H1 (cell line): ENCODE measurements at regions not wholly inside any gene's neighbourhood (a gene's known extent, or its start where the extent isn't known, plus 50 kb on each side); places are given as distances from the start of the nearest gene placed in this dataset.

Experiments used
- BCL11A ChIP-seq, 2 experiments: IDR thresholded peaks; one replicate each; pipeline ENCODE4 v1.6.1; 2011; ENCODE audit warnings: low read depth in 2 of 2, low read length in 2 of 2, mild to moderate bottlenecking in 2 of 2
- CEBPB ChIP-seq: IDR thresholded peaks from 2 replicates; pipeline ENCODE4 v1.6.1; 2012; ENCODE audit warnings: low read depth, low read length
- CTCF ChIP-seq, 3 experiments: IDR thresholded peaks; 1 replicate in 2 of 3; 2 replicates in 1 of 3; pipeline versions ENCODE4 v1.5.1 to v1.6.1; 2011; ENCODE audit warnings: low read length in 3 of 3, mild to moderate bottlenecking in 3 of 3, inconsistent platforms in 2 of 3, low read depth in 1 of 3, moderate library complexity in 1 of 3; ENCODE audit not compliant: insufficient read depth in 1 of 3; ENCODE audit errors: control extremely low read depth in 1 of 3
- EZH2 ChIP-seq: fragments of 200-600 bp; sonication (generic); IDR thresholded peaks from 2 replicates; pipeline ENCODE4 v1.7.1; 2012; ENCODE audit warnings: low read depth, mild to moderate bottlenecking, moderate library complexity, low read length, inconsistent platforms; ENCODE audit not compliant: severe bottlenecking
- KDM1A ChIP-seq: fragments of 200-600, 300-600 bp; sonication (generic); IDR thresholded peaks from 2 replicates; pipeline ENCODE4 v1.7.1; 2016; ENCODE audit warnings: mild to moderate bottlenecking, low read length, borderline replicate concordance
- MAFK ChIP-seq: IDR thresholded peaks from 2 replicates; pipeline ENCODE4 v1.6.1; 2012; ENCODE audit warnings: low read depth, mild to moderate bottlenecking, improper control_type of control experiment, low read length
- MAX ChIP-seq: IDR thresholded peaks from 2 replicates; pipeline ENCODE4 v1.6.1; 2012; ENCODE audit warnings: inconsistent platforms
- POLR2AphosphoS5 ChIP-seq: IDR thresholded peaks from 2 replicates; pipeline ENCODE4 v1.6.1; 2011; ENCODE audit warnings: low read depth, low read length

GRCh38 chr5:57332361-57332760 is 150.2 kb downstream of the ACTBL2 start:
- TF ChIP-seq CTCF (IDR thresholded peaks at IDR 0.05; ENCODE audit: control extremely low read depth in 1 of 3, insufficient read depth in 1 of 3, low read depth in 1 of 3, low read length in 3 of 3) = no peak
- TF ChIP-seq CEBPB = no peak
- TF ChIP-seq MAFK = no peak
- no peak for TF ChIP-seq BCL11A (IDR thresholded peaks at IDR 0.05; ENCODE audit: low read depth in 2 of 2, low read length in 2 of 2)
- TF ChIP-seq MAX = no peak
- no peak for TF ChIP-seq EZH2
- TF ChIP-seq POLR2AphosphoS5 = no peak
- TF ChIP-seq KDM1A = no peak
